ENCODE measurements at regions not wholly inside any gene's neighbourhood (a gene's known extent, or its start where the extent isn't known, plus 50 kb on each side); places are given as distances from the start of the nearest gene placed in this dataset.

GRCh38 chr3:55341502-55342031 is 145.5 kb downstream of the WNT5A start:
- FAIRE-seq (no peak), DNase-seq (ENCODE audit: extremely low read depth in 1 of 4, low spot score in 3 of 4) (no peak)

GRCh38 chr3:55339819-55340218 is 147.3 kb downstream of the WNT5A start:
- H3K4me3 ChIP-seq = no peak overlapping the region
- TF ChIP-seq ZSCAN32 (CRISPR knock-in tag; IDR thresholded peaks at IDR 0.05) (no peak), NFXL1 (CRISPR knock-in tag; IDR thresholded peaks at IDR 0.05) (no peak)
- intact Hi-C loops (cut with micrococcal nuclease) = no loop called here
- BruUV-seq (replicated peaks) = no TSS peak
- ATAC-seq (no peak), DNase-seq (ENCODE audit: extremely low read depth in 1 of 4, low spot score in 3 of 4) (no peak), FAIRE-seq (no peak)
- ChIA-PET POLR2A (interaction anchor here (0.5 kb wide), 1 partner anchor 217 kb away, joined by 3 read pairs; no protein-coding TSS in a partner anchor), CTCF (ENCODE audit: low intra/inter-chr PET ratio) (no interaction called here)
- no peaks in the 10 kb centered on the region for H3K9me3 ChIP-seq (replicated peaks; ENCODE audit: control insufficient read depth, insufficient read depth, low read depth, low read length)
- no peaks in the 10 kb centered on the region for H3K36me3 ChIP-seq (ENCODE audit: control insufficient read depth, insufficient read depth, low read length)
- no peak overlapping the region for H3K27ac ChIP-seq (ENCODE audit: extremely low read depth, low read depth, low read length)
- no peaks in the 10 kb centered on the region for H3K27me3 ChIP-seq (ENCODE audit: control insufficient read depth in 2 of 2, insufficient read depth in 2 of 2, low read length in 2 of 2)
- no peaks in the 10 kb centered on the region for H4K20me1 ChIP-seq (replicated peaks; ENCODE audit: control insufficient read depth, insufficient read depth, low read length)
- H3K4me2 ChIP-seq (ENCODE audit: insufficient read depth, low read length) = no peak overlapping the region
- no peaks in the 10 kb centered on the region for H3K9me1 ChIP-seq (ENCODE audit: control insufficient read depth, insufficient read depth, low read length)
- H3K9ac ChIP-seq (ENCODE audit: insufficient read depth in 1 of 2, low read depth in 2 of 2, low read length in 2 of 2) = no peak overlapping the region
- in situ Hi-C loops (cut with MboI) = no loop called here
- H2AFZ ChIP-seq (ENCODE audit: low read depth, low read length) = no peak overlapping the region
- WGBS (ENCODE audit: insufficient coverage, low coverage, missing lambda C conversion rate) = 0% methylated on average over 4 of the region's 4 CpGs
- H3K79me2 ChIP-seq (ENCODE audit: control insufficient read depth, insufficient read depth, low read length) = no peaks in the 10 kb centered on the region
- no peaks in the 10 kb centered on the region for H3K4me1 ChIP-seq (replicated peaks in 1 of 2; ENCODE audit: control insufficient read depth in 2 of 2, insufficient read depth in 2 of 2, low read length in 2 of 2)

More at GRCh38 chr3:55341502-55342031, 145.5 kb downstream of the WNT5A start:
- no TSS peak for BruUV-seq (replicated peaks)
- Histone ChIP-seq H3K36me3 (ENCODE audit: control insufficient read depth, insufficient read depth, low read length) (no peaks in the 10 kb centered on the region), H3K9me3 (replicated peaks; ENCODE audit: control insufficient read depth, insufficient read depth, low read depth, low read length) (no peaks in the 10 kb centered on the region), H3K4me2 (ENCODE audit: insufficient read depth, low read length) (no peak overlapping the region), H3K4me1 (replicated peaks in 1 of 2; ENCODE audit: control insufficient read depth in 2 of 2, insufficient read depth in 2 of 2, low read length in 2 of 2) (no peaks in the 10 kb centered on the region), H3K27ac (ENCODE audit: extremely low read depth, low read depth, low read length) (no peak overlapping the region), H3K9ac (ENCODE audit: insufficient read depth in 1 of 2, low read depth in 2 of 2, low read length in 2 of 2) (no peak overlapping the region), H3K9me1 (ENCODE audit: control insufficient read depth, insufficient read depth, low read length) (no peaks in the 10 kb centered on the region), H2AFZ (ENCODE audit: low read depth, low read length) (no peak overlapping the region), H3K4me3 (no peak overlapping the region), H3K27me3 (ENCODE audit: control insufficient read depth in 2 of 2, insufficient read depth in 2 of 2, low read length in 2 of 2) (no peaks in the 10 kb centered on the region), H4K20me1 (replicated peaks; ENCODE audit: control insufficient read depth, insufficient read depth, low read length) (no peaks in the 10 kb centered on the region), H3K79me2 (ENCODE audit: control insufficient read depth, insufficient read depth, low read length) (no peaks in the 10 kb centered on the region)
- TF ChIP-seq BCOR (IDR thresholded peaks at IDR 0.05) (no peak), TFAM (CRISPR knock-in tag; conservative IDR thresholded peaks at IDR 0.05) (no peak), ZNF589 (CRISPR knock-in tag; IDR thresholded peaks at IDR 0.05; ENCODE audit: low read depth) (no peak), MAFG (tag; conservative IDR thresholded peaks at IDR 0.05) (no peak), NRF1 (conservative IDR thresholded peaks at IDR 0.05 in 1 of 2, IDR thresholded peaks at IDR 0.05 in 1 of 2) (no peak), ZNF134 (CRISPR knock-in tag; conservative IDR thresholded peaks at IDR 0.05) (no peak), MEF2D (tag; conservative IDR thresholded peaks at IDR 0.05; ENCODE audit: low read depth) (no peak), SAP30 (IDR thresholded peaks at IDR 0.05; ENCODE audit: borderline replicate concordance, insufficient read depth, low read depth, low read length, poor library complexity, severe bottlenecking) (no peak), DIDO1 (tag; IDR thresholded peaks at IDR 0.05; ENCODE audit: low read depth) (no peak), SRSF1 (IDR thresholded peaks at IDR 0.05; ENCODE audit: low read depth, low read length) (no peak), ZNF212 (CRISPR knock-in tag; IDR thresholded peaks at IDR 0.05) (no peak), MCM7 (IDR thresholded peaks at IDR 0.05) (no peak)
- TF ChIP-seq, protein P1, sequence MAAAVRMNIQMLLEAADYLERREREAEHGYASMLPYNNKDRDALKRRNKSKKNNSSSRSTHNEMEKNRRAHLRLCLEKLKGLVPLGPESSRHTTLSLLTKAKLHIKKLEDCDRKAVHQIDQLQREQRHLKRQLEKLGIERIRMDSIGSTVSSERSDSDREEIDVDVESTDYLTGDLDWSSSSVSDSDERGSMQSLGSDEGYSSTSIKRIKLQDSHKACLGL (CRISPR knock-in tag; IDR thresholded peaks at IDR 0.05; ENCODE audit: borderline replicate concordance, poor library complexity, severe bottlenecking) = no peak
- ChIA-PET CTCF (ENCODE audit: low intra/inter-chr PET ratio) (no interaction called here), POLR2A (no interaction called here)
- intact Hi-C loops (cut with micrococcal nuclease) = no loop called here
- in situ Hi-C loops (cut with MboI) = no loop called here
- 0% methylated on average over 3 of the region's 3 CpGs for WGBS (ENCODE audit: insufficient coverage, low coverage, missing lambda C conversion rate)
- no peak for ATAC-seq
